AG08395 (cell line): ENCODE measurements at regions not wholly inside any gene's neighbourhood (a gene's known extent, or its start where the extent isn't known, plus 50 kb on each side); places are given as distances from the start of the nearest gene placed in this dataset.

Source experiments
- DNase-seq: peaks from one replicate; pipeline ENCODE4 v3.0.0; 2012; ENCODE audit warnings: mixed read lengths, low spot score

DNA sequence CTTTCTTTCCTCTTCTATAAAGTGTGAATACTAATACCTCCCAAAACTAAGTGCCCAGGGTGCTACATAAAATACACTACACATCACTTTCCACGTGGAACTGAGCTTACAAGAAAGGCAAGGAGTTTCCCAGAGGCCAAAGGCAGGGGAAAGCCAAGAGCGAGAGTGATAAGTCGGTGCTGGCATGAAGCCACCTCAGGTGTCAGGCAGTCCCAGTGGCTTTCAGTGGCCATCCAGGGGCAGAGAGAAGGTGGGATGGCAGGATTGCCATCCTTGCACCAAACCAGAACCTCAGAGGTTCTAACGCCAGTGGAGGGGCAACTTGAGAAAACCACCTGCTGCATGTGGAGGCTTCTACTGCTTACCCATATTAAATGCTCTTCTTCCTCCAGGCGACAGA lies 79.7 kb upstream of the DIO3 start:
- DNase-seq: no peak

DNA sequence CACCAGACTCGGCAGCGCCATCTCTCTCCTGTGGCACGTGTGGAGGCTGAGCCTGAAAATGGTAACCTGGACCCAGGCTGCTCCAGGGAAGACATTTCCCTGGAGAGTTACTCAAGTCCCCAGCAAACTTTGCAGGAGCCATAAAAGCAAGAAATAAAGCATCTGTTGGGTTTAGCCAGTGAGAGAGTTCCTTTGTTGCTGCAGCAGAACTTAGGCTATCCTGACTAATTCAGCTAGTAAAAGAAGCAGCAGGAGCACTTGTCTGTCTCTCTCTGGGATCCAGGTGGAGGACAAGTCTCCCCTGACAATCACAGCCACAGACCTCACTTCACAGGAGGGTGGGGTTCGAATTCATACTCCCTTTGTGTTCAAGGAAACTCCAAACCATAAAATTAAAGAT lies 79.2 kb upstream of the DIO3 start:
- DNase-seq: no peak

DNA sequence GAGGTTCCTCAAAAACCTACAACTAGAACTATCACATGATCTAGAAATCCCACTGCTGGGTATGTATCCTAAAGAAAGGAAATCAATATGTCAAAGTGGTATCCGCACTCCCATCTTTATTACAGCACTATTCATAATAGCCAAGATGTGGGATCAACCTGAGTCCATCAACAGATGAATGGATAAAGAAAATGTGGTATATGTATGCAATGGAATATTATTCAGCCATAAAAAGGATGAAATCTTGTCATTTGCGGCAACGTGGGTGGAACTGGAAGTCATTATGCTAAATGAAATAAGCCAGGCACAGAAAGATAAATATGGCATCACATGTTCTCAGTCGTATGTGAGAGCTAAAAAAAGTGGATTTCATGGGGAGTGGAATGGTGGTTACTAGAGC lies 77.5 kb upstream of the DIO3 start:
- no peak for DNase-seq

DNA sequence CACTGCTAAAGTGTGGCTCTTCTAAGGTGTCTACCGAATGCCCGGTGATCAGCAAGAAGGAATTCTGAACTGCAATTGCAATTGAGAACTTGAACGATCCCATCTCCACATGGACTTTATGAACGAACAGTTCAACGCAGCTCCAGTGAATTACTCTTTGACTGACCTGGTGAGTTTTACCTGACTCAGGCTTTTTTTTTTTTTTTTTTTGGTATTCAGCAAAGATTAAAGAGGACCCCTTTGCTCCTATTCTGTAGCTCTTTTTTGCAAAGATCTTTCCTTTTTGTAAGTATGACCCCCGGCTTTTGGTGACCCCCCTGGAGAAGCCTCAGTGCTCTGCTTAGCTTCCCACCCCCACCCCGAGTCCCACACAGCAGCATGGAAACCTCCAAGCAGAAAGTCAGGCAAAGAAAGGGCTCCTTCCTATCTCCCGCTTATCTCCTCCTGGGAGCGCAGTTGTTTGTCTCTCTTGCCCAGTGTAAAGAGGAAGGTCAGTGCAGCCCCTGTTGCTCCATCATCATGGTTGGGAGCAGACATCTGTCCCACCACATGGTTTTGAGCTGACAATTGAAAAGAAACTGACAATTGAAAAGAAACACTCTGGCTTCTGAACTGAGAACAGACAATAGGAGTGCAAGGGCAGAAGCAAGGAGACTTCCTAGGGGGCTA lies 72.1 kb upstream of the DIO3 start:
- DNase-seq: no peak

DNA sequence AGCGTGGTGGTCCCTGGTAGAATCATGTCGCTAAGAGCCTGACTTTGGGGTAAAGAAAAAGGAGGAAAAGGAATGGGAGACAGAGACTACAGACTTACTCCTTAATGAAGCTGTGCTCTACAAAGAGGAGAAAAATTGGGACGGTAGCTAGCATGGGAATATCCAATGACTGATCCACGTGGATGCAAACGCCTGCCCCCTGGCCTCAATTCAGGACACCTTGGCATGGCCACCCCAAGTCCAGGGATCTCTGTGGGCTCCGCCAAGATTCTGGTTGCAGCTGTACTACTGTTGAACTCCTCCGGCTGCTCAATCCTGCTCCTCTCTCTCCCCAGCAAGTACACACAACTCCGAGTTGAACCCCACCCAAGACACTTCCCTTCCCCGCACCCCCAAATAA lies 70.5 kb upstream of the DIO3 start:
- DNase-seq: no peak

DNA sequence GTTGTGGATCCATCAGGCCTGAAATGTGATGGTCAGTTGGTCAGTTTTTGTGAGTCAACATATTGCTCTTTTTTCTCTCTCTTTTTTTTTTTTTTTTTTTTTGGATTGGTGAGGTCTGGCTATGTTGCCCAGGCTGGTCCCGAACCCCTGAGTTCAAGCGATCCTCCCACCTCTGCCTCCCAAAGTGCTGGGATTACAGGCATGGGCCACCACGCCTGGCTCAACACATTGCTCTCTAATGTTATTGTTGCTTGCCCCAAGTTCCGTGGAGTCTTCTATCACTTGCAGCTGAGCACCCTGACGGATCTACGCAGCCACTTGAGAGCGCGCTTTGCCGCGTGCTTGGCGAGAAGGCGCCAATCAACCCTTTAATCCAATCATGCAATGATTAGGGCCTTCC lies 69.5 kb upstream of the DIO3 start:
- DNase-seq: no peak

DNA sequence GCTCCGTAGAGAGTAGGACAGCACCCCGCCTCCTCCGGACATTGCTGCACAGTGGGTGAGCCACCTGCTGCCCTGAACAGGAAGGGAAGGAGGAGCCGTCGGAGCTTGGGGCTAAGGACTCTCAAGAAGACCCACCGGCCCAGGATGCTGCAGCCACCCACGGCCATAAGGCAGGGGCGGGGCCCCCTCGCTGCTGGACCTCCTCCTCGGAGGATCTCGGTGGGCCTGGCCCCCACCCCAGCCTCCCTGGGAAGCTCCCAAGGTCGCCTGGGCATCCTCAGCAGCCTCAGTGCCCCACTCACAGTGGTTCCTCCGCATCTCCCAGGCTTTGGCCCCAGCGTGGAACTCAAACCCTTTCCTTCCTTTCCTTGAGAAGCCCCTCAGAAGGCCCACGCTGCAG lies 68.6 kb upstream of the DIO3 start:
- DNase-seq: no peak

DNA sequence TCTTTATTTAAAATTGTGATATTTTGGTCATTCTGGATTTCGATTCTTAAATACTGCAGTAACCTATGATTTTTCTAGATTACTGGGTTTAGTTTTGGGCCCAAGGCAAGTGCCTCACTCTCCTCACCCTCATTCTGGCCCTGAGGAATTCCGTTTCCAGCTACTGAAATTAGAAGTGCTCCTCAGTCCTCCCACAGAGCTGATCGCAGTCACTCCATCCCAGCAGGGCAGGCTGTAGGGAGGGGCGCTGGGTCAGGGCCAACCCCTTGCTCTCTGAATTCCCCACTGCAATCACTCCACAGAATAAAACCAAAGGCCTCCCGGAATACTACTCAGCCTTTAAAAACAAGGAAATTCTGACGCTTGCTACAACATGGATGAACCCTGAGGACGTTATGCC lies 66.5 kb upstream of the DIO3 start:
- no peak for DNase-seq

DNA sequence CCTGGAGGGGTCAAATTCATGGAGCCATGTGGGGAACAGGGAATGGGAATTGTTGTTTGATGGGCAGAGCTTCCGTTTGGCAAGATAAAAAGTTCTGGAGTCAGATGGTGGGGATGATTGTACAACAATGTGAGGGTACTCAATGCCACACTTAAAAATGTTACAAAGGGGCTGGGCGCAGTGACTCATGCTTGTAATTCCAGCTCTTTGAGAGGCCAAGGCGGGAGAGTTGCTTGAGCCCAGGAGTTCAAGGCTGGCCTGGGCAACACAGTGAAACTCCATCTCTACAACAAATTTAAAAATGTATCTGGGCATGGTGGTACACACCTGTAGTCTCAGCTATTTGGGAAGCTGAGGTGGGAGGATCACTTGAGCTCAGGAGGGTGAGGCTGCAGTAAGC lies 66.0 kb upstream of the DIO3 start:
- DNase-seq: no peak

DNA sequence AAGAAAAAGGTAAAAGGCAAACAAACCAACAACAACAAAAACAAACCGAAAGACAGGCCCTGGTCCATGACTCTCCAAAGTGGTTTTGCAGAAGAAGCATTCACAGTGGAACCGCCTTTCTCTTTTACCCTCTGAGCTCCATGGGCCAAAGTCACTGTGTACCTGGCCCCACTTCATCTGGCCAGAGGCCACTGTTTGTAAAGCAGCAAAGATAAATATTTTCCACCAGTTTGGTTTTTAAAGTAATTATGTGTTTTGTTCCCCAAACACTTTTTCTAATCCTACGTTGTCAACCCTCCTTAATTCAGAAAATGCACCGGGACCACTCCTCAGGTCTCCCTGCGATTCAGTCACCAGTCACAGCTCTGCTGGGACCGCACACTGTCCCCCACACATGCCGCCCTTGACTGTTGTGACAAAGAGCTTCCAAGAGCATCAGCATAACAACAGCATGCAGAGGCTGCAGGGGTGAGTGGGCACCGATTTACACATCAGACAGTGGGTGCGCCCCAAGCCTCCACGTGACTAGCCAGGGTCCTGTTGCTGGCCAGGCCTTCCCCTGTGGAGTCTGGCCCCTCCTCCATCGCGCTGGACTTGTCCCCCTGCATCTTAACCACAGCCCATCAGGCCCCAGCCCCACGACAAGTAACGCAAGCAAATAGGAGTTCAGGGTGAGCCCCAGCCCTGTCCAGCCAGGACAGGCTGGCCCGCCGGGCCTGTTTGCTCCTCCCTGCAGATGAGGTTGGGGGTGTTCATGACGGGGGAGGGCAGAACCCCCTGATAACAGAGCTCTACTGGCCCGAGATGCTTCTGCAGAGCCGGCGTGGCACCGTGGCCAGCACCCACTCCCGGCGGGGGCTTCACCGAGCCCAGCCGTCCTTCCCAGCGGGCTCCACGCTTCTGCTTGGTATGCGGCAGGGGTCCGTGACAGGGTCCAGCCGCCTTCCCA lies 65.2 kb upstream of the DIO3 start:
- DNase-seq: no peak

DNA sequence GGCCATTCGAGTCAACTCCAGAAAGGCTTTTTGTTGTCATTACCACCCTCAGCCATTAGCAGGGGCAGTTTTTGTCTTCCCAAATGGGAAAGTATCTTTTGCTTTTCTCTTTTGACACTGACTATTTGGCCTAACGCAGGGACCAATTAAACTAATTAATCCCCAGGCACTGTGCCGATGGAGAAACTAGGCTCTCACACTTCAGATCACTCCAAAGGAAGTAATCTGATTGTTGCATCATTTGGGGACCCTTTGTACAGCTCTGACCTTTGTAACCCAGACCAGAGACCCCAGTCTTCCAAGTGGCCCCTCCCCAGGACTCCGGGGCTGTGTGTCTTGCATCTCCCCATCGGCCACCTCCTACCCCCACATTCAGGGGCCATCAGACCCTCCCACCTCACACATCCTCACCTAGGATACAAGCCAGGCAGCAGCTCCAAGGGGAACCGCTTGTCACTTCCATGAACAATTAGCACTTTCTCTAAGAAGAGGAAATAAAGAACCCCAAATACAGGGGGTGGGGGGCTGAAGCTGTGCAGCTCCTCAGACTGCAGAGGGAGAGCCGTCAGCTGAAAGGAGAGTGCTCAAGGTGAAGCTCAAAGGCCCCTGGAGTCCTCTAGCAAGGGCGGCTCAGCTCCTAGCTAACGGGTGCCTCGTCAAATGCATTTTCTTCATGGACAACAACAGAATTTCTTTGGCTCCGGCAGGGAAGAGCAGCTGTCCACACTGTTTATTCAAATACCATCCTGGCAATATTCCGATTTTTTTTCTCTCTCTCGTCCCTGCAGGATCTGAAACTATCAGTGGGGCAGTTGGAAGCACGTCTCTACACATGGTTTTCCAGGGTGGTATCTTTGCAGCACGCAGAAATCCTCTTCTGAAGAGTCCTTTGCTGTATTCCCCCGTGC lies 64.3 kb upstream of the DIO3 start:
- DNase-seq: no peak

DNA sequence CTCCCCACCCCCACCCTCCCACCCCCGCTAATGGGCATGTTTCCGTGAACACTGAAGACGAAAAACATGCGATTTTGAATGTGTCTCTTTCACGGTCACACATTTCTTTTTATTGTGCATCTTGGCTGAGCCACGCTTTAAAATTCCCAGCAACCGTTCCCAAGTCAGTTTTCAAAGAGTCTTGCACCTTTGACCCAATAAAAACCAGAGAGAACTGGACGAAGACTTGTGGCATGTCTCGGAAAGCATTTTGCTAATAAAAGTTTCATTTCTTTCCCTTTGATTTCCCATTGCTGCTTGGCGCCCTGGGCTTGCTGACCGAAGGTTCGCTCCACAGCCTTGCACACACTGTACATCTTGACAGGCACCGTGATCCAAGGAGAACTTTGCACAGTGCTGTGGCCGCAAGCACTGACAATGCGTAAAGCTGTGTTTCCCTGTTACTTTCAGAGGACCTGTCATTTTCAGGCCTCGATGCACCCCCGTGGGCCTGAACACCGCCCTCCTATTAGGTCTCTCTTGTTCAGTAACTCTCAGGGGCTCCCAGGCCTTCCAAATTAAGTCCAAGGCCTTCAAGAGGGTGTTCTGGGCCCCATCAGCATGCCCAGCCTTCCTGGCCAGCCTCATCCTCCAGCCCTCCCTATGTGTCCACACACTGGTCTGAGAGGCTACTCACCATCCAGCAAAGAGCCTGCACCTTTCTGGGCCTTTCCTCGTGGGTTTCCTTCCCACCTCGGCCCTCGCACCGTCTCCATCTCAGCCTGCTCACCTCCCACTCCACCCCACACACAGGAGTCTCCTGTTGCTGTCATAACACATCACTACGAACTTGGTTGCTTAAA lies 63.4 kb upstream of the DIO3 start:
- no peak for DNase-seq

DNA sequence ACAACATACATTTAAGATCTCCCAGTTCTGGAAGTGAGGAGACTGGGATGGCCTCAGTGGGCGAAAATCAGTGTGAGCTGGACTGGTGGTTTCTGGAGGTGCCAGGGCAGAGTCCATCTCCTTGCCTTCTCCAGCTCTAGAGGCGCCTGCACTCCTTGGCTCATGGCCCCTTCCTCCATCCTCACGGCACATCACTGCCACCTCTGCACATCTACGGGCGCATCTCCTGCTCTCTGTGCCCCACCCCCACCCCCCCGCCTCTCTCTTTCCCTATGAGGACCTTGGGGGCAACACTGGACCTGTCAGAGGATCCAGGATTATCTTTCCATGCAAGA lies 62.8 kb upstream of the DIO3 start:
- DNase-seq: no peak

DNA sequence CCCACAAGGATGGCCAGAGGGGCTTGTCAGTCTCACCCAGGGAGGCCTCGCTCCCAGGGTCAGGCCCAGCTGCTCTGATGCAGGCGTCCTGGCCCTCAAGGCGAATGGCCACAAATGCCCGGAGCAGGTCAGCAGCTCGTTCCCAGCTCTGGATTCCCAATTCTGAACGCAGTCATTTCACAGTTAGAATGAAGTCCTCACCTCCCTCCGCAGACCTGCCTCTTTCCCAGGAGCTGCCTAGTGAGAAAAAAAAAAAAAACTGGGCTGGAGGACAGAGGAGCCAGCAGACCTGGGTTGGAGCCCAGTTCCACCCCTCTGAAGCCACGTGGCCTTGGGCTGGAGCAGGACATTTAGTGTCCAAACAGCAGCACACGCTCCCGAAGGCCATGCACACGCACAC lies 62.2 kb upstream of the DIO3 start:
- no peak for DNase-seq

DNA sequence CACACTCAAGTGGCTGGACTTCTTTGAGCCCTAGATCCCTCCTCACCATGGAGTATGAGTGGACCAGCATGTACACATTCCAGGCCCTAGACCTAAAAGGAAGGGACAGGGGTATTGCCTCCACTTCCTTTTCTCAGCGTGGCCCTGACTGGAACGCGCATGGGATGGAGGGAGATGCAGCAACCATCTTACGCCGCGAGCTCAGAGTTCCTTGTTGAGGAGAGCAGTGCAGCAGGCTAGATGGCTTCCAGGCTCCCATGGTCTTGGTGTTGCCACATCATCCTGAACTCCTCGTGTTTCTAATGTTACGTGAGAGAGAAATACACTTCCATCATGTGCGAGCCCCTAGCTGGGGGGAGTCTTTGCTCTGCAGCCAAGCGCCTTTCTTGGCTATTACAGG lies 61.8 kb upstream of the DIO3 start:
- DNase-seq: no peak

DNA sequence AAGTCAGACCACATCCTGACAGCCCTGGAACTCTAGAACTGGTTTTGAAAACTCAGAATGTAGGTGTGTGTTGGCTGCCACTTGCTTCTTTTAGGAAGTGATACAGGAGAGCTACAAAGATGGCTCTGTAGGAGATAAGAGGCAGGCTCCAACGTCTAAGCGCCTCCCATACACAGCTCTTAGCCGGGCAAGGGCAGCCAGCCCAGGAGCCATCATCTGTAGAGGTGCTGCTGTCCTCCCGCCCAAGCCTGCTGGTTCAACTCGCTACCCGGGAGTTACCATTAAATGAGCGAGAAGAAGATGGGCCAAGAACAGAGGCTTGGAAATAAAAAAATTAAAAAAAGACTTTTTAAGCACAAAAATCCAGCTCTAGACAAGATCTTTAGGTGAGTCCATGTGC lies 61.2 kb upstream of the DIO3 start:
- no peak for DNase-seq

DNA sequence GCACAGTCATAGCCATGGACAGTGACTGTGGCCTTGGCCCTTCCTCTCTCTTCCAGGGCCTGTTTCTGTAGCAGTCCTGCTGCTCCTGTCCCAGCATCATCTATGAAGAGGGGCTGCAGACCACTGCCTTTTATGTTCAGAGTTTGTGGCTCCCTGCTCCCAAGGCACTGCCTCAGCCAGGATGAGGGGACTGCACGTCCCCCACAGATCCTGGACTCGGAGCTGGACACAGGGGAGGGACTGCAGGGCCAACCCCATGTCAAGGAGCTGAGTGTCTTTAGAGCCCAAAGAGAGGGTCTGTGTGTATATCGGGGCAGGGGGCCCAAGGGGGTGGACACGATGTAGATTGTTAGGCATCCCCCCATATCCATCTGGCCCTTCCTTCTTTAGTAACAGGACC lies 60.6 kb upstream of the DIO3 start:
- DNase-seq: no peak

DNA sequence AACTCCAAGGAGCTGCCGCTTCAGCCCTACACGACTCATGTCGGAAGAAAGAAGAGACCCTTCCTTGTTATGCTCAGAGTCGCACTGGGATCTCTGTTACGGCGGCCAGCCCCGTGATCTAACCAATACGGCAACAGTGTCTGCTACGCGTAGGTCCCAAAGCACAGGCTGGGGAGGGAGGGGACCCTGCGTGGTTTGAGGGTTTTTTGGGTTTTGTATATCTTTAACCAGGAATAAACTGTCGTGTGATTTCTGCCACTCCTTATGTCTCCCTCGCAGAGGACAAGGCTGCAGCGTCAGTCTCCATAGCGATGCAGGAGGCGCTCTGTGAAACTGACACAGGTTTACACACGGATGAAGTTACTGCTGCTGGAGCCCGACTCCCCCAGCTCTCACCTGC lies 60.0 kb upstream of the DIO3 start:
- no peak for DNase-seq

DNA sequence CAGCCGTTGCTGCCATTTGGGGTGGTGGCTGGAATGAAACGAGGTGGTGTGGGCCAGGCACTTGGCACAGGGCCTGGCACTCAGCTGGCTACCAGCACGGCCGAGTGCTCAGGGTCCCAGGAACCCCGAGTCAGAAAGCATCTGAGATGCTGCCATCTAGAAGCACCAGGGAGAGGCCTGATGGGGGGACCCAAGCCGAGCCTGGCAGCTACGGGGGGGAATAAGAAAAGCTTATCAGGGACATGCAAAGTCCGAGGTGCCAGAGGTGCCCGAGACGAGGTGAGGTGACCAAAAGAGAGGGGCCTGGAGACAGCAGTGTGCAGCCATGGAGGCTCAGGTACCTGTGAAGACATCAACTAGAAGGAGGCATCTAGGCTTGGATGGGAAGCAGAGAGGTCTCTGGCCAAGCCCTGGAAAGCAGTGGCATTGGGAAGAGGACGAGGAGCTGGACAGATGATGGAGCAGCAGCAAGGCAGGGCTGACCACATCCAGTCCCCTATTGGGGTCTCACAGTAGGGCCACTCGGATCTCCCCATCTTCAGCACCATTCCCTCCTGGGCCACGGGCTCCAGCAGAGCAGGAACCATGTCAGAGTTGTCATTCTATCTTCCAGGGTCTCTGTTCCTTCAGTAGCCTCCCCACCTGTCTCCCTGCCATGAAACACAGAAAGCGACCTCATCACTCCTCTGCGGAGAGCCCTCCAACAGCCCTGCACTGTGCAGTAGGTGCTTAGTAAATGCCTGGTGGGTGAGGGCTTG lies 59.3 kb upstream of the DIO3 start:
- DNase-seq: no peak

DNA sequence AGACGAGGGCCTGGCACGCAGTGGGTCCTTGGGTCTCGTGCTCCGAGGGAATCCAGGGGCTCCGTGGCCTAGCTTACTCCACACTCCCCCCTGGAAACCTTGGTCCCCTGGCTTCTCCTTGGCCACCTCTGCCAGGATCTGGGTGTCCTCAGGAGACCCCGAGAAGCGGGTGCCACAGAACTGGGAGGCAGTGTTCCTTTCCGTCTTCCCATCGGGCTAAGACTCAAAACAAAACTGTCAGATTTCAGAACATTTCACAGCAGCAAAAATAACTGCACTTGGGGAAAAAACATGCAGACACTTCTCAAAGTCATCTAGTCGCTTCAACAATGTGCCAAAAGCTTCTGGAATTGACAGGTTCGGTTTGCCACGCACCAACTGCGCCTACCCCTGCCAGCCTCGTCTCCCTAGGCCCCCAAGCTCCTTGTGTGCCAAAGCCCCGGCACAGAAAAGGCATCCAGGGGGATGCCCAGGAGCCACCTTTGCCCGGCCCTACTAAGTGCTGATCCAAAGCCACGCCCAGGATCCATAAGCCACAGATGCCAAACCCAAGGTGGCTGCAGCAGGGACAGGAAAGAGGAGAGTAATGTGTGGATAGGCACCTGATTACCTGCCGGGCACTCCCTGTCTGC lies 58.4 kb upstream of the DIO3 start:
- DNase-seq: no peak
